OCI-LY1 (cell line): ENCODE measurements at regions not wholly inside any gene's neighbourhood (a gene's known extent, or its start where the extent isn't known, plus 50 kb on each side); places are given as distances from the start of the nearest gene placed in this dataset.
A peak's percentile ranks its signal among the peaks of the same experiment; 100 is the strongest.

Experiments used
- CTCF ChIP-seq: fragments of 200-600 bp; sonication (generic), shearing (Covaris generic); IDR thresholded peaks from 2 replicates; pipeline ENCODE4 v1.5.1; 2017; ENCODE audit warnings: mild to moderate bottlenecking, antibody characterized with exemption, low read length, moderate library complexity, mixed read lengths
- EZH2 ChIP-seq: fragments of 200-600 bp; sonication (generic), shearing (Covaris generic); IDR thresholded peaks from 2 replicates; pipeline ENCODE4 v1.8.0; 2017; ENCODE audit warnings: borderline replicate concordance, mixed run types, mild to moderate bottlenecking, antibody characterized with exemption, low read length, moderate library complexity, mixed read lengths

GRCh38 chr3:16828815-16829214 lies 55.9 kb upstream of the PLCL2 start:
- TF ChIP-seq CTCF (peak; percentile 78), EZH2 (no peak)
